C4-2B (cell line): ENCODE measurements at regions not wholly inside any gene's neighbourhood (a gene's known extent, or its start where the extent isn't known, plus 50 kb on each side); places are given as distances from the start of the nearest gene placed in this dataset.

Experiments used
- H3K27ac ChIP-seq: fragments of 450-650 bp; 2 replicates; pipeline ENCODE4 v1.5.1; 2017
- ZFX ChIP-seq: fragments of 450-650 bp; IDR thresholded peaks from 2 replicates; pipeline ENCODE4 v1.6.1; 2017
- TF ChIP-seq, protein P1 (sequence below): fragments of 450-650 bp; conservative IDR thresholded peaks from 2 replicates; pipeline ENCODE4 v1.5.1; 2017; ENCODE audit warnings: mild to moderate bottlenecking

DNA sequence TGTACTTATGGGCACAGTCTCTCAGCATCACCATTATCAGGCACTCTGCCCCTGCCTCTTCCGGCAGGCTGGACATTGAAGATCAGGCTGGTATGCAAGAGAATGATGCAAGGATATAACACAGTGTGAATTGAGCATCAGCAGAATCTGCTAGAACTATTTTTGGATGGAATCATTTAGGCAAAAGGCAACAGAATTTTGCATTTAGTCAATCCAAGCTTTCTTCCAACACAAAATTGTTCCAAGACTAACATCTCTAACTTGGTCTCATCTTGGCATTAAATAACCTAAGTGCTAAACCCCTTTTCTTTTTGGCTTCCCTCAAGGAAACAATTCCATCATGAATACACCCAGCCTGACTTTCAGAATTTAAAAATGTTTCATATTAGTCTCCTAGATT lies 339.9 kb downstream of the PRELID2 start:
- TF ChIP-seq, protein P1, sequence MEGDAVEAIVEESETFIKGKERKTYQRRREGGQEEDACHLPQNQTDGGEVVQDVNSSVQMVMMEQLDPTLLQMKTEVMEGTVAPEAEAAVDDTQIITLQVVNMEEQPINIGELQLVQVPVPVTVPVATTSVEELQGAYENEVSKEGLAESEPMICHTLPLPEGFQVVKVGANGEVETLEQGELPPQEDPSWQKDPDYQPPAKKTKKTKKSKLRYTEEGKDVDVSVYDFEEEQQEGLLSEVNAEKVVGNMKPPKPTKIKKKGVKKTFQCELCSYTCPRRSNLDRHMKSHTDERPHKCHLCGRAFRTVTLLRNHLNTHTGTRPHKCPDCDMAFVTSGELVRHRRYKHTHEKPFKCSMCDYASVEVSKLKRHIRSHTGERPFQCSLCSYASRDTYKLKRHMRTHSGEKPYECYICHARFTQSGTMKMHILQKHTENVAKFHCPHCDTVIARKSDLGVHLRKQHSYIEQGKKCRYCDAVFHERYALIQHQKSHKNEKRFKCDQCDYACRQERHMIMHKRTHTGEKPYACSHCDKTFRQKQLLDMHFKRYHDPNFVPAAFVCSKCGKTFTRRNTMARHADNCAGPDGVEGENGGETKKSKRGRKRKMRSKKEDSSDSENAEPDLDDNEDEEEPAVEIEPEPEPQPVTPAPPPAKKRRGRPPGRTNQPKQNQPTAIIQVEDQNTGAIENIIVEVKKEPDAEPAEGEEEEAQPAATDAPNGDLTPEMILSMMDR, result no peak

DNA sequence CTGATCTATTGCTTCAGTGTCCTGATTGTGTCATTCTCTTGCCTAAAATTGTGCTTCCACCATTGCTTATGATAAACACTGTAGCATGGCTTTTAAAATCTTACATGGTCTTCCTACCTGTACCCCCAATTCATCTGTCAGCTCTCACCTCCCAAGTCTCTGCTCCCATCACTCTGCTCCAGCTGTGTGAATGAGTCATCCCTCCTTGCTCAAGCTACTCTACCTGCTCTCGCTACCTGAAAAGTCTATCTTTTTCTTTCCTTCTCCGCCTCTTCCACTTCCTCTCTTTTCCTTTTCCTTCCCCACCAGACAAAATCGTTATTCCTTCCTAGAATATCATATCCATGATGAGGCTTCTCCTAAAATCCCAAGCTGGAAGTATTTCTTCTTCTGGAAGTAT lies 341.7 kb downstream of the PRELID2 start:
- TF ChIP-seq, protein P1, result no peak
- TF ChIP-seq ZFX, result no peak
- no peak overlapping the region for H3K27ac ChIP-seq

More for the DNA sequence above, 339.9 kb downstream of the PRELID2 start:
- H3K27ac ChIP-seq, result no peak overlapping the region

- no peak overlapping the region for H3K27ac ChIP-seq
- TF ChIP-seq ZFX, result no peak
- TF ChIP-seq, protein P1, result no peak
These were observed 345.6 kb downstream of the PRELID2 start for GRCh38 chr5:145489516-145489915.

DNA sequence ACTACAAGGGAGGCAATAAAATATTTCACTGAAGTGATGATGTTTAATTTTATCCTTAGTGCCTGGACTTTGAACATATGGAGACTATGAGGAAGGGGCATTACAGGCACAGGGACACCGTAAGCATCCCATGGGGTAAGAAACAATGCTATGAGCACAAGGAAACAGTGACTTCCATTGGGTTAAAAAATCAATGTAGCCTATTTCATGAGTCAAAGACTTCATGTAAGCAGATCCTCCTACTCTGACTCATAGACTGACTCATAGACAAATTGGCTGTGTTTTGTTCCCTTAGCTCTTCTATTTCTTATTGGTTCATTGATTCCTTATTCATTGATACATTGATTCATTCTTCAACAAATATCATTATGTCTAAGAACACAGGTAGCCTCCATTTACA lies 351.0 kb downstream of the PRELID2 start:
- no peak overlapping the region for H3K27ac ChIP-seq
- TF ChIP-seq ZFX, result no peak
- TF ChIP-seq, protein P1, result no peak

DNA sequence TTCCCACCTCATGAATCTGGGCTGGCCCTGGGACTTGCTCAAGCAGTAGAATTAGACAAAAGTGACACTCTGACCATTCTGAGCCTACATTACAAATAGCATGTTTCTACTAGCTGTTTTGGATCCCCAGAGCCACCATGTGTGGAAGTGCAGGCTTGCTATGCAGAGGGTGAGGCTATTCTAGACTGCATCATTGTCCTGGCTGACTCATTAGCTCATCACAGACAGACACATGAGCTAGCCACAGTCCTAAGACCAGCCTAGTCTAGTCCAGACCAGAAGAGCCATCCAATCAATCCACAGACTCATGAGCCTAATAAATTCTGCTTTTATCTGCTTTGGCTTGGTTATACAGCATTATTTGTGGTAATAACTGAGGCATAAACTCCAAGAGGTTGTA lies 351.9 kb downstream of the PRELID2 start:
- H3K27ac ChIP-seq, result no peak overlapping the region

DNA sequence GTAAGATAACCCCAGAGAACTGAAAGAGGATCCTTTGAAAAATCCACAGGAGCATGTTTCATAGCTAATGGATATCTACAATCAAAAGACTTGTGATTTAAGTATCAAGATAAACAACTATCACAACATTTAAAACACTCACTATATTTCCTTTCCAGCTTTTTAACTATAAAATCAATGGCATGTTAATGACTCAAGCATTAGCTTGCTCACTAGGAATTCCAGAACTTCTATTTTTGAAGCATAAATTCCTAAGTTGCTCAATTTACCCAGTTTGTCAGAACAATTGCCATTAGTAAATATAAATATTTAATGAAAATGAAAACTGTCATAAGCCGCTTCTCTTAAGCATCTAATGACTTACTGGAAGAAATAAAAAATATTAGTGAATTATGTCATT lies 355.3 kb downstream of the PRELID2 start:
- H3K27ac ChIP-seq, result no peak overlapping the region

More for the DNA sequence above, 351.9 kb downstream of the PRELID2 start:
- TF ChIP-seq, protein P1, result no peak
- TF ChIP-seq ZFX, result no peak

GRCh38 chr5:145479271-145479670 lies 355.9 kb downstream of the PRELID2 start:
- H3K27ac ChIP-seq, result no peak overlapping the region
- TF ChIP-seq, protein P1, result no peak
- TF ChIP-seq ZFX, result no peak

More for the DNA sequence above, 355.3 kb downstream of the PRELID2 start:
- TF ChIP-seq, protein P1, result no peak
- TF ChIP-seq ZFX, result no peak
